CD14-positive monocyte (primary cell): ENCODE measurements at regions not wholly inside any gene's neighbourhood (a gene's known extent, or its start where the extent isn't known, plus 50 kb on each side); places are given as distances from the start of the nearest gene placed in this dataset.

Source experiments
- DNase-seq, 3 donors: peaks; one replicate each; pipeline ENCODE4 v3.0.0-alpha.2; 2011 to 2022
- H2AFZ ChIP-seq: 2 replicates; pipeline ENCODE4 v1.6.0; 2012; ENCODE audit warnings: mild to moderate bottlenecking, low read depth, low read length, inconsistent platforms; ENCODE audit not compliant: insufficient read depth, poor library complexity, severe bottlenecking
- H3K27ac ChIP-seq, 2 donors: 1 replicate in 1 of 2; 2 replicates in 1 of 2; pipeline ENCODE4 v1.5.1; 2012 to 2013; ENCODE audit warnings: low read length in 2 of 2, control low read depth in 1 of 2, inconsistent platforms in 1 of 2, low read depth in 1 of 2, mild to moderate bottlenecking in 1 of 2
- H3K27me3 ChIP-seq, 2 donors: one replicate each; pipeline versions ENCODE4 v1.6.0 to v1.6.1; 2011 to 2013; ENCODE audit warnings: low read length in 2 of 2; ENCODE audit not compliant: control insufficient read depth in 2 of 2, insufficient read depth in 2 of 2
- H3K36me3 ChIP-seq, 2 donors: replicated peaks in 1 of 2; 1 replicate in 1 of 2; 2 replicates in 1 of 2; pipeline versions ENCODE4 v1.5.1 to v1.6.1; 2012 to 2013; ENCODE audit warnings: low read length in 2 of 2, control low read depth in 1 of 2, inconsistent platforms in 1 of 2, mild to moderate bottlenecking in 1 of 2; ENCODE audit not compliant: insufficient read depth in 2 of 2, control insufficient read depth in 1 of 2
- H3K4me1 ChIP-seq, 2 donors: 1 replicate in 1 of 2; 2 replicates in 1 of 2; pipeline versions ENCODE4 v1.5.1 to v1.6.1; 2012 to 2013; ENCODE audit warnings: low read length in 2 of 2, control low read depth in 1 of 2, inconsistent platforms in 1 of 2, mild to moderate bottlenecking in 1 of 2, moderate library complexity in 1 of 2; ENCODE audit not compliant: insufficient read depth in 2 of 2, control insufficient read depth in 1 of 2
- H3K4me2 ChIP-seq: replicated peaks from 2 replicates; pipeline ENCODE3; 2012; ENCODE audit warnings: low read length, moderate library complexity, mild to moderate bottlenecking; ENCODE audit not compliant: poor library complexity, severe bottlenecking; ENCODE audit errors: extremely low read depth
- H3K4me3 ChIP-seq, 3 experiments: fragments of 200-600 bp in 1 of 3; sonication (generic) in 1 of 3; replicated peaks in 1 of 3; 1 replicate in 2 of 3; 2 replicates in 1 of 3; pipeline ENCODE4 v1.5.1; 2011 to 2013; ENCODE audit warnings: low read length in 3 of 3, mild to moderate bottlenecking in 3 of 3, control low read depth in 2 of 3, low read depth in 2 of 3, inconsistent platforms in 1 of 3, moderate library complexity in 1 of 3
- H3K79me2 ChIP-seq: 2 replicates; pipeline ENCODE4 v1.6.0; 2012; ENCODE audit warnings: mild to moderate bottlenecking, control low read depth, inconsistent platforms, low read length, moderate library complexity; ENCODE audit not compliant: insufficient read depth
- H3K9ac ChIP-seq: 2 replicates; pipeline ENCODE4 v1.6.0; 2017; ENCODE audit warnings: low read length, mild to moderate bottlenecking; ENCODE audit not compliant: insufficient read depth, poor library complexity, severe bottlenecking
- H3K9me3 ChIP-seq, 2 donors: replicated peaks in 1 of 2; 1 replicate in 1 of 2; 2 replicates in 1 of 2; pipeline versions ENCODE4 v1.5.1 to v1.6.1; 2012 to 2013; ENCODE audit warnings: low read length in 2 of 2, control low read depth in 1 of 2; ENCODE audit not compliant: control insufficient read depth in 1 of 2, insufficient read depth in 1 of 2
- H4K20me1 ChIP-seq: 2 replicates; pipeline ENCODE4 v1.6.0; 2012; ENCODE audit warnings: mild to moderate bottlenecking, low read length, control low read depth, moderate library complexity; ENCODE audit not compliant: insufficient read depth
- H3K27ac Mint-ChIP-seq, 7 donors: one replicate each; pipeline ENCODE4 v1.8.0; 2020; ENCODE audit warnings: mild to moderate bottlenecking in 7 of 7, mixed read lengths in 7 of 7, moderate library complexity in 6 of 7, inconsistent platforms in 2 of 7
- H3K27me3 Mint-ChIP-seq, 3 donors: one replicate each; pipeline ENCODE4 v1.8.0; 2021 to 2022; ENCODE audit warnings: low read depth in 3 of 3, mild to moderate bottlenecking in 3 of 3, mixed read lengths in 3 of 3, moderate library complexity in 3 of 3, inconsistent platforms in 1 of 3
- H3K36me3 Mint-ChIP-seq, 2 donors: one replicate each; pipeline ENCODE4 v1.8.0; 2020; ENCODE audit warnings: mixed read lengths in 2 of 2, inconsistent platforms in 1 of 2, mild to moderate bottlenecking in 1 of 2
- H3K4me1 Mint-ChIP-seq: one replicate; pipeline ENCODE4 v1.8.0; 2020; ENCODE audit warnings: mild to moderate bottlenecking, mixed read lengths
- H3K4me3 Mint-ChIP-seq, 2 donors: one replicate each; pipeline ENCODE4 v1.8.0; 2020; ENCODE audit warnings: mild to moderate bottlenecking in 2 of 2, mixed read lengths in 2 of 2, moderate library complexity in 1 of 2
- H3K9me3 Mint-ChIP-seq, 7 donors: one replicate each; pipeline ENCODE4 v1.8.0; 2020 to 2022; ENCODE audit warnings: mixed read lengths in 7 of 7, mild to moderate bottlenecking in 6 of 7, moderate library complexity in 6 of 7, inconsistent platforms in 2 of 7
- CTCF ChIP-seq: fragments of 200-600 bp; IDR thresholded peaks from one replicate; pipeline ENCODE4 v1.8.0; 2022; ENCODE audit warnings: antibody characterized with exemption, mild to moderate bottlenecking
- WGBS: methylation state at CpG from one replicate; pipeline ENCODE4 v1.1.5; 2013; ENCODE audit warnings: missing lambda C conversion rate; ENCODE audit not compliant: insufficient coverage; 5-methylcytosine and 5-hydroxymethylcytosine counted together
- intact Hi-C, 2 donors: fragments of 100-400 bp; cut with micrococcal nuclease; formaldehyde crosslinking; loops; one replicate each; pipeline versions ENCODE4 v1.15.0 to v1.15.1; 2023

- intact Hi-C loops, result no loop called here
Observed at GRCh38 chr18:34399892-34400291, 175.2 kb upstream of the NOL4 start.

GRCh38 chr18:34400834-34401233, 176.1 kb upstream of the NOL4 start:
- TF ChIP-seq CTCF, result no peak
- Mint-ChIP-seq H3K36me3 (no peaks in the 10 kb centered on the region), H3K9me3 (peaks cover 0 to 2% (median 0%) of the 10 kb centered on the region in 7 donors), H3K27me3 (no peaks in the 10 kb centered on the region), H3K27ac (no peak overlapping the region), H3K4me1 (no peaks in the 10 kb centered on the region), H3K4me3 (no peak overlapping the region)
- Histone ChIP-seq H3K79me2 (no peaks in the 10 kb centered on the region), H3K9ac (no peak overlapping the region), H3K27ac (no peak overlapping the region), H3K4me3 (no peak overlapping the region), H3K4me1 (no peaks in the 10 kb centered on the region), H3K36me3 (no peaks in the 10 kb centered on the region), H2AFZ (no peak overlapping the region), H3K27me3 (no peaks in the 10 kb centered on the region), H4K20me1 (no peaks in the 10 kb centered on the region), H3K4me2 (no peak overlapping the region), H3K9me3 (no peaks in the 10 kb centered on the region)
- intact Hi-C loops, result no loop called here
- no CpG with 5 or more reads among the region's 1 CpG for WGBS
- DNase-seq, result no peak

More at GRCh38 chr18:34399892-34400291, 175.2 kb upstream of the NOL4 start:
- H4K20me1 ChIP-seq, result no peaks in the 10 kb centered on the region
- H3K27ac ChIP-seq, result no peak overlapping the region
- Mint-ChIP-seq H3K27me3 (no peaks in the 10 kb centered on the region), H3K27ac (no peak overlapping the region), H3K4me3 (no peak overlapping the region), H3K9me3 (peaks cover 0 to 2% (median 0%) of the 10 kb centered on the region in 7 donors), H3K4me1 (no peaks in the 10 kb centered on the region), H3K36me3 (no peaks in the 10 kb centered on the region)
- H3K4me3 ChIP-seq, result no peak overlapping the region
- no peaks in the 10 kb centered on the region for H3K4me1 ChIP-seq
- no peaks in the 10 kb centered on the region for H3K27me3 ChIP-seq
- WGBS, result 86% methylated on average over 2 of the region's 3 CpGs
- H3K9ac ChIP-seq, result no peak overlapping the region
- DNase-seq, result no peak
- no peak overlapping the region for H3K4me2 ChIP-seq
- TF ChIP-seq CTCF, result no peak
- H3K9me3 ChIP-seq, result no peaks in the 10 kb centered on the region
- H3K79me2 ChIP-seq, result no peaks in the 10 kb centered on the region
- H2AFZ ChIP-seq, result no peak overlapping the region
- no peaks in the 10 kb centered on the region for H3K36me3 ChIP-seq
